SW480 (cell line): ENCODE measurements at regions not wholly inside any gene's neighbourhood (a gene's known extent, or its start where the extent isn't known, plus 50 kb on each side); places are given as distances from the start of the nearest gene placed in this dataset.

ENCODE experiments used
- DNase-seq: peaks from one replicate; pipeline ENCODE4 v3.0.0-alpha.2; 2016; ENCODE audit warnings: low spot score

- DNase-seq, result no peak
These were observed 339.6 kb upstream of the TBL1XR1 start for GRCh38 chr3:177536873-177537272.

- DNase-seq, result no peak
These were observed 340.3 kb upstream of the TBL1XR1 start for GRCh38 chr3:177537612-177538011.

- DNase-seq, result no peak
These were observed 340.9 kb upstream of the TBL1XR1 start for GRCh38 chr3:177538048-177538749.

- no peak for DNase-seq
These were observed 341.8 kb upstream of the TBL1XR1 start for GRCh38 chr3:177538750-177539730.

GRCh38 chr3:177541541-177541940 lies 344.3 kb upstream of the TBL1XR1 start:
- no peak for DNase-seq

- no peak for DNase-seq
These were observed 348.7 kb upstream of the TBL1XR1 start for GRCh38 chr3:177545964-177546363.

GRCh38 chr3:177547711-177548350 lies 350.5 kb upstream of the TBL1XR1 start:
- DNase-seq, result no peak

- no peak for DNase-seq
These were observed 353.4 kb upstream of the TBL1XR1 start for GRCh38 chr3:177550667-177551066.

- DNase-seq, result no peak
These were observed 354.2 kb upstream of the TBL1XR1 start for GRCh38 chr3:177551431-177551836.

- no peak for DNase-seq
These were observed 354.8 kb upstream of the TBL1XR1 start for GRCh38 chr3:177552051-177552450.

- DNase-seq, result no peak
These were observed 355.7 kb upstream of the TBL1XR1 start for GRCh38 chr3:177553012-177553411.

GRCh38 chr3:177553579-177553978 lies 356.3 kb upstream of the TBL1XR1 start:
- DNase-seq, result no peak

GRCh38 chr3:177554895-177555759 lies 357.8 kb upstream of the TBL1XR1 start:
- DNase-seq, result no peak

GRCh38 chr3:177557548-177557947 lies 360.3 kb upstream of the TBL1XR1 start:
- no peak for DNase-seq

GRCh38 chr3:177561365-177561764 lies 364.1 kb upstream of the TBL1XR1 start:
- DNase-seq, result no peak

GRCh38 chr3:177561769-177562392 lies 364.6 kb upstream of the TBL1XR1 start:
- DNase-seq, result no peak

- DNase-seq, result no peak
These were observed 366.0 kb upstream of the TBL1XR1 start for GRCh38 chr3:177563243-177563780.

GRCh38 chr3:177563792-177564191 lies 366.5 kb upstream of the TBL1XR1 start:
- DNase-seq, result no peak

GRCh38 chr3:177565981-177566380 lies 368.7 kb upstream of the TBL1XR1 start:
- DNase-seq, result no peak

- no peak for DNase-seq
These were observed 370.6 kb upstream of the TBL1XR1 start for GRCh38 chr3:177567833-177568232.

- DNase-seq, result no peak
These were observed 371.9 kb upstream of the TBL1XR1 start for GRCh38 chr3:177569193-177569592.
